ENCODE measurements at regions not wholly inside any gene's neighbourhood (a gene's known extent, or its start where the extent isn't known, plus 50 kb on each side); places are given as distances from the start of the nearest gene placed in this dataset.
A peak's percentile ranks its signal among the peaks of the same experiment; 100 is the strongest.
"Not testable (repeated sequence)": the region's sequence is repeated elsewhere in the genome, so short reads cannot be mapped to it uniquely, and the experiment has no call there.

GRCh38 chr6:142998739-142999138 lies 53.8 kb upstream of the HIVEP2 start:
- not testable (repeated sequence) for DNase-seq (ENCODE audit: low spot score)

DNA sequence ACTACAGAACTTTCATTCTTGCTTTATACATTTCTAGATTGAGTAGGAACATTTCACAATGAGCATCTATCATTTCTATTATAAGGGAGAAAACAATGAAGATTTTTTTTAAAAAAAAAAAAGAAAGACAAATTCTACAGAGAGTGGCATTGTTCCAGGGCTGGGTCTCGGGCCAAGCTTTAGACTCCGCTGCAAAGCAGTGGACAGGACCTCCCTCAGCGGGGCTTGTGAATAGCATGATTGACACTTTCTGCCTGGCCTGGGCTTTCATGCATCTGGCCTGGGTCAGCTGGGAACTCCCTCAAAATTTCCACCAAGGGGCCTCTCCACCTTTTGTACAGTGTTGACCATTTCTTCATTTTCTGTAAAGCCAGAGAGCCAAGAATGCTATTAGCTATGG lies 55.8 kb upstream of the HIVEP2 start:
- no peak for DNase-seq (ENCODE audit: low spot score)

- no peak for DNase-seq (ENCODE audit: low spot score)
These were observed 57.7 kb upstream of the HIVEP2 start for GRCh38 chr6:143002686-143003085.

- DNase-seq (ENCODE audit: low spot score) = no peak
These were observed 57.0 kb upstream of the AIG1 start for GRCh38 chr6:143003676-143004075.

DNA sequence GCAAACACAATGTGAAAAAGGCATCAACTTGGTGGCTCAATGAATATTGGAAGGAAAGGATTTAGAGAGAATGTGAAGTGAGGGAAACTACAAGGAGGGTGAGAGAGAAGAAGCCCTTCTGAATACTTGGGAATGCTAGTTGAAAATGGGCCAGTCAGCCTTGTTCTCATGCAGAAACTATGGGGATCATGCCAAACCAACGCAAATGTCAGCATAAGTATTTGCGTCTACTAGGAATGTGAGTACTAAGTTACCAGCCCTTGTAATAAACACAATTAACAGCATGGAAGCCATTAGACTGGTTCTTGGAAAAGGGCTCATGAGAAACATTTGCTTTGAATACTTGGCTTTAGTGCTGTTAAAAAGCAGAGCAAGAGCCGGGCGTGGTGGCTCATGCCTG lies 54.9 kb upstream of the AIG1 start:
- DNase-seq (ENCODE audit: low spot score) = no peak

- no peak for DNase-seq (ENCODE audit: low spot score)
These were observed 53.9 kb upstream of the AIG1 start for GRCh38 chr6:143006787-143007186.

GRCh38 chr6:143007646-143008045 lies 53.0 kb upstream of the AIG1 start:
- DNase-seq (ENCODE audit: low spot score) = peak; percentile 57

GRCh38 chr6:143009851-143010250 lies 50.8 kb upstream of the AIG1 start:
- no peak for DNase-seq (ENCODE audit: low spot score)

Measured in AG08395 (cell line).